Left ventricle myocardium inferior (tissue), 1 donor: ENCODE measurements at regions not wholly inside any gene's neighbourhood (a gene's known extent, or its start where the extent isn't known, plus 50 kb on each side); places are given as distances from the start of the nearest gene placed in this dataset.

Experiments
- DNase-seq: peaks from one replicate; pipeline ENCODE4 v3.0.0-alpha.2; 2020
- H3K27ac ChIP-seq: fragments of 200-600 bp; replicated peaks from 2 replicates; pipeline ENCODE4 v1.8.0; 2021
- H3K27me3 ChIP-seq: fragments of 200-600 bp; 2 replicates; pipeline ENCODE4 v1.8.0; 2021; ENCODE audit warnings: low read depth
- H3K36me3 ChIP-seq: fragments of 200-600 bp; 2 replicates; pipeline ENCODE4 v1.8.0; 2021
- H3K4me1 ChIP-seq: fragments of 200-600 bp; 2 replicates; pipeline ENCODE4 v1.8.0; 2021
- H3K4me3 ChIP-seq: fragments of 200-600 bp; 2 replicates; pipeline ENCODE4 v1.8.0; 2021; ENCODE audit warnings: mild to moderate bottlenecking, moderate library complexity
- H3K9me3 ChIP-seq: fragments of 200-600 bp; replicated peaks from 2 replicates; pipeline ENCODE4 v1.8.0; 2021
- intact Hi-C: fragments of 100-400 bp; cut with micrococcal nuclease; formaldehyde crosslinking; loops from one replicate; pipeline ENCODE4 v1.11.0; 2022
- TF ChIP-seq, protein P1 (sequence below): fragments of 200-600 bp; IDR thresholded peaks from 2 replicates; pipeline ENCODE4 v1.8.0; 2021; ENCODE audit warnings: antibody characterized with exemption, mild to moderate bottlenecking, borderline replicate concordance
- donor health status: DM: no; HTN: yes; CAD: no; lungs with severe emphysema.

DNA sequence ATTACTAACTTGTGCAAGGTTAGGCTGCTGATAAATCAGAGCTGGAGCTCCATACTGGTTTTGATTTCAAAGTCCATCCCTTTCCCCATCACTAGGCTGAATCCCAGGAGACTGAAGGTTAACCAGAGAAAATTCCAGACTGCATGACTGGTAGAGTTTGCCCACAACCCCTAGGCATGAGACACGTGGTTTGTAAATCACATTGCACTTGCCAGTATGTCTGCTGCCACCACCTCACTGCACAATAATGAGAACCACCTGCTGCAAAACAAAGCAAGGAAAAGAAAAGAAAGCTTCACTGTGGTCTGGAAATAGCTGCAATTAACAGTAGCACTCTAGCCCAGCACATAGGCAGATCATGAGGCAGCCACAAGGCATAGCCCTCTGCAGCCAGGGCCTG, 67.6 kb upstream of the NTM start:
- Histone ChIP-seq H3K27ac (no peak overlapping the region), H3K9me3 (no peaks in the 10 kb centered on the region), H3K4me1 (no peaks in the 10 kb centered on the region), H3K4me3 (no peak overlapping the region), H3K36me3 (no peaks in the 10 kb centered on the region), H3K27me3 (peaks cover 89% of the 10 kb centered on the region)
- intact Hi-C loops = no loop called here
- no peak for DNase-seq
- TF ChIP-seq, protein P1, sequence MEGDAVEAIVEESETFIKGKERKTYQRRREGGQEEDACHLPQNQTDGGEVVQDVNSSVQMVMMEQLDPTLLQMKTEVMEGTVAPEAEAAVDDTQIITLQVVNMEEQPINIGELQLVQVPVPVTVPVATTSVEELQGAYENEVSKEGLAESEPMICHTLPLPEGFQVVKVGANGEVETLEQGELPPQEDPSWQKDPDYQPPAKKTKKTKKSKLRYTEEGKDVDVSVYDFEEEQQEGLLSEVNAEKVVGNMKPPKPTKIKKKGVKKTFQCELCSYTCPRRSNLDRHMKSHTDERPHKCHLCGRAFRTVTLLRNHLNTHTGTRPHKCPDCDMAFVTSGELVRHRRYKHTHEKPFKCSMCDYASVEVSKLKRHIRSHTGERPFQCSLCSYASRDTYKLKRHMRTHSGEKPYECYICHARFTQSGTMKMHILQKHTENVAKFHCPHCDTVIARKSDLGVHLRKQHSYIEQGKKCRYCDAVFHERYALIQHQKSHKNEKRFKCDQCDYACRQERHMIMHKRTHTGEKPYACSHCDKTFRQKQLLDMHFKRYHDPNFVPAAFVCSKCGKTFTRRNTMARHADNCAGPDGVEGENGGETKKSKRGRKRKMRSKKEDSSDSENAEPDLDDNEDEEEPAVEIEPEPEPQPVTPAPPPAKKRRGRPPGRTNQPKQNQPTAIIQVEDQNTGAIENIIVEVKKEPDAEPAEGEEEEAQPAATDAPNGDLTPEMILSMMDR = no peak

DNA sequence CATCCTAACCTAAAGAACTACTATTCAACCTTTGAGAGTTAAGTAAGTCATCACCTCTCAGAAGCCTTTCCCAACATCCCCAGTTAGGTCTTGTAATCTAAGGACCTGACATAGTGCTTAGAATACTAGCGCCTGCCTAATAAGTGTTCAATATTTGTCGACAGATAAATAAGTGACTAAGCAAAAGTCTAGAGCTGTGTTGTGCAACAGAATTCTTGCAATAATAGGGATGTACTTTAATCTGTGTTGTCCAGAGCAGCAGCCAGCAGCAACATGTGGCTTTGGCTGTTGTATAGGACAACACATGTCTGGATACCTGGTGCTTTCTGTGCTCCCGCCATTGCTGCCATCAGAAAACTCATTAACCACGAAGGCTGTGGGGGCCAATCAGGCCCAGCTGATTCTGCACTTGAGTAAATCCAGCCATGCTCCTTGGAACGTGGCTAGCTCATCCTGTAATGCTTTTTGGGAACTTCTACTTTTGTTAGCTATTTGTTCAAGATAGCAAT, 66.8 kb upstream of the NTM start:
- no peaks in the 10 kb centered on the region for H3K36me3 ChIP-seq
- TF ChIP-seq, protein P1 = no peak
- H3K9me3 ChIP-seq = no peaks in the 10 kb centered on the region
- no peak overlapping the region for H3K4me3 ChIP-seq
- DNase-seq = no peak
- H3K4me1 ChIP-seq = no peaks in the 10 kb centered on the region
- H3K27ac ChIP-seq = no peak overlapping the region
- H3K27me3 ChIP-seq = peaks cover 89% of the 10 kb centered on the region
- intact Hi-C loops = no loop called here

DNA sequence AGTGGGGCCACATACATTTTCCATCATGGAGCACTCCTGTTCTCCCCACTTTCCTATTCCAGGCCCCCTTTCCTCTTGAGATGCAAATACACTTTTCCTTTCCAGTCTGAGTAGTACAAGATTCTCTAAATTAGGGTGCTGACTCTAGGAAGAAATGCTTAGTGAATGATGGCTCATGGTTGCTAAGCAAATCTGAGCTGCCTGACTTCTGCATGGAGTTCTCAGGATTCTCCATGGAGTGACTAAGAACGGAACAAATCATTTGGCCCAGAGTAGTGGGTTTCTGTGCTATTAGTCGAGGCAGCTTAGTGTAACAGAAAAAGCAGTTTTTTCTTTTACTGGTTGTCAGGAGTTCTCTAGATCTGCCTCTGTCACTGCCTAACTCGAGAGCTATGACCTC, 65.4 kb upstream of the NTM start:
- H3K27me3 ChIP-seq = peaks cover 92% of the 10 kb centered on the region
- no peaks in the 10 kb centered on the region for H3K4me1 ChIP-seq
- no peaks in the 10 kb centered on the region for H3K9me3 ChIP-seq
- no peak for DNase-seq
- H3K36me3 ChIP-seq = no peaks in the 10 kb centered on the region
- no peak overlapping the region for H3K4me3 ChIP-seq
- H3K27ac ChIP-seq = no peak overlapping the region
- intact Hi-C loops = no loop called here
- TF ChIP-seq, protein P1 = no peak

DNA sequence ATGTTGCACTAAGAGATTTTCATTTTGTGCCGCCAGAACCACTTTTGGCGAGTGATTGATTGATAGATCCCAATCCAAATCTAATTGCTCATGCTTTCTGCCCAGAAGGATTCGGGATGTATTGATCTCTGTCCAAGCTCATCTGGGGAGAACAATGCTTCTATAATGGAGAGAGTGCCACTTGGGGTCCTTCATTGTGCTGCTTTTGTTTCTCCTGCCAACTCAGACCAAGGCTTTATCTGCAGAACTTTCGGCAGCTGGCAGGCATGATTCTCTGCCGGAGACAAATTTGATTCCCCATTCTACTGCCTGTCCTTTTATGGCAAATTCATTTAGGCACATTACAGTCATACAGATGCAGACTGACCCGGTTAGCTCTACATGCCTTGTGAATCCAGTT, 62.9 kb upstream of the NTM start:
- no peak overlapping the region for H3K4me3 ChIP-seq
- TF ChIP-seq, protein P1 = no peak
- intact Hi-C loops = no loop called here
- no peaks in the 10 kb centered on the region for H3K4me1 ChIP-seq
- no peaks in the 10 kb centered on the region for H3K9me3 ChIP-seq
- H3K27me3 ChIP-seq = peaks cover 91% of the 10 kb centered on the region
- no peak for DNase-seq
- no peak overlapping the region for H3K27ac ChIP-seq
- no peaks in the 10 kb centered on the region for H3K36me3 ChIP-seq

DNA sequence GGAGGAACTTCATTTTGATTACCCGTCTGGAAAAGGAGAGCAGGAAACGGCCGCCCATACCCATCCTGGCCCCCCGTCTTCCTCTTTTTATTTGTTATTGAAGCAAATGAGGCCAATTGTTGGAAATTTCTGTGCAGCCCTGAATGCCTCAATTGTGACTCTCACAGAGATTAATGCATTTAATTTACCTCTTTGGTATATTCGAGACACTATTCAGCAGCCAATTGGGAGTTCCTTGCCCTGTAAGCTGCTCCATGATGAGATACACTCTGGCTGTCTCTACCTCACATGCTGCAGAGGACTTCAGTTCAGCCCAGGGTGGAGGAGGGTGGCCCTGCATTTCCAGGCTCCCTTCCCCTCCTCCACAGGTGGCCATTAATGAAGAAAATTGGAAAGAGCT, 60.6 kb upstream of the NTM start:
- intact Hi-C loops = no loop called here
- DNase-seq = no peak
- Histone ChIP-seq H3K27ac (no peak overlapping the region), H3K36me3 (no peaks in the 10 kb centered on the region), H3K9me3 (no peaks in the 10 kb centered on the region), H3K4me3 (no peak overlapping the region), H3K27me3 (peaks cover 78% of the 10 kb centered on the region), H3K4me1 (no peaks in the 10 kb centered on the region)
- TF ChIP-seq, protein P1 = no peak
